ENCODE measurements at regions not wholly inside any gene's neighbourhood (a gene's known extent, or its start where the extent isn't known, plus 50 kb on each side); places are given as distances from the start of the nearest gene placed in this dataset.

DNA sequence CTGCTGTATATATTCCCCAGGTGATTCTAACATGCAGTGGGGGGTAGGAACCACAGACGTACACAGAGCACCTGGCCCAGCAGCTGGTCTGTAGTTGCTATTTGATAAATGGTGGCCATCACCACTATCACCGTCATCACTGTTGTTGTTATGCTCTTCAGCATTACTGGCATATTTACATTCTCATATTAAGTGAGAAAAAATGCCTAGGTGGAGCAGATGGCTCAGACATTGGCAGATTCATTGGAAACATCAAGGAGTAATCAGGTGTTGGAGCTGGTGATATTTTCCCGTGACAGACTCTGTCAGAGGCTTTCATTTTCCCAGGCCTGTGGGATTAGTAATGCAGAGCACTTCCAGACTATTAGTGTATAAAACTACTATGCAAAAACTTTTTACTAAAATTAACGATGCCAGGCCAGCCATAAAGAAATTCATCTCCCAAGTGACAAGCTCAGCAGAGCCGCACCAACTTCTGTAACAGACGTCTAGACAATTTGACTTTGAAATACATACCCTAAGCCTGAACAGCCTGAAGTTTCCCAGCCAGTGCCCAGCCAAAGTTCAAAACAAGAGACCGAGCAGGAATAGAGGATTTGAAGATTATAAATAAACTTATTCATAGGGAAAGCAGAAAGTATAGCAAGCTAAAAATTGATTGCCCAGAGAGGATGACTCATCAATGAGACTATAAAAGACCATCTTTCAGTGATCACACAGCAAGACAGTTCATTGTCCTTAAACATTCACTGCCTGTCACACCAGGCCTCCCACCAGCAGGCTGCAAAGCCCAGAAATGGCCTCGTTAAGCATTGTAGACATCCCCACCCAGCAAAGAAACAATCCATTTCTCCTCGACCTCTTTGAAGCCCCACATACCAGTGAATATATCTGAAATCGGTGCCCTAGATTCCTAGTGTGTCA lies 247.4 kb upstream of the CHAC2 start:
- 85% methylated on average over 10 of the region's 10 CpGs for WGBS
- Histone ChIP-seq H3K9me3 (ENCODE audit: control insufficient read depth in 2 of 2, insufficient read depth in 1 of 2, low read length in 1 of 2) (no peaks in the 10 kb centered on the region), H3K36me3 (ENCODE audit: control insufficient read depth in 2 of 2, insufficient read depth in 2 of 2, low read length in 1 of 2) (no peaks in the 10 kb centered on the region), H3K4me1 (ENCODE audit: control insufficient read depth in 2 of 2, insufficient read depth in 2 of 2, low read length in 2 of 2) (no peaks in the 10 kb centered on the region), H3K4me3 (ENCODE audit: low read length in 2 of 2) (no peak overlapping the region), H3K27me3 (ENCODE audit: control insufficient read depth in 2 of 2, insufficient read depth in 1 of 2, low read length in 1 of 2) (no peaks in the 10 kb centered on the region), H3K27ac (ENCODE audit: low read depth in 1 of 2, low read length in 1 of 2) (no peak overlapping the region)
- DNase-seq (ENCODE audit: low read depth in 6 of 9, low spot score in 9 of 9), result no peak

DNA sequence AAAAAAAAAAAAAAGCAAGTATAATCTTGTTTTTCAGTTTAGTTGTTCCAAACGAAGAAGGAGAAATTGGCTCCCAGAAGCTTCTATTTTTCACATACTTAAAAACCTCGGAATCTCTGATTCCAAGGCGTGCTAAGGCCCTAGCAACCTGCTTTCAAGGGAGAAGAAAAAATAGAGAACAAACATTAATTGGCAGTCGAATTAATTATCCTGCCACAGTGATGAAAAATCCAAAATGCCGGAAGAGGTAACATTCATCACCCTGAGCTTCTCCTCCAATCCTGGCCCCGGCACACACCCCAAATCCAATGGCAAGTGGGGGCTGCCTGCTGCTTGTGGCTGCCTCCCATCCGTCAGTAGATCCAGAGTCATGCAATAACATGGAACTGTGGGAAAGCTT lies 250.2 kb upstream of the CHAC2 start:
- no peaks in the 10 kb centered on the region for H3K36me3 ChIP-seq (ENCODE audit: control insufficient read depth in 2 of 2, insufficient read depth in 2 of 2, low read length in 1 of 2)
- WGBS, result 88% methylated on average over 7 of the region's 7 CpGs
- no peaks in the 10 kb centered on the region for H3K4me1 ChIP-seq (ENCODE audit: control insufficient read depth in 2 of 2, insufficient read depth in 2 of 2, low read length in 2 of 2)
- H3K27me3 ChIP-seq (ENCODE audit: control insufficient read depth in 2 of 2, insufficient read depth in 1 of 2, low read length in 1 of 2), result no peaks in the 10 kb centered on the region
- H3K9me3 ChIP-seq (ENCODE audit: control insufficient read depth in 2 of 2, insufficient read depth in 1 of 2, low read length in 1 of 2), result no peaks in the 10 kb centered on the region
- no peak overlapping the region for H3K27ac ChIP-seq (ENCODE audit: low read depth in 1 of 2, low read length in 1 of 2)
- DNase-seq (ENCODE audit: low read depth in 6 of 9, low spot score in 9 of 9), result no peak
- no peak overlapping the region for H3K4me3 ChIP-seq (ENCODE audit: low read length in 2 of 2)

DNA sequence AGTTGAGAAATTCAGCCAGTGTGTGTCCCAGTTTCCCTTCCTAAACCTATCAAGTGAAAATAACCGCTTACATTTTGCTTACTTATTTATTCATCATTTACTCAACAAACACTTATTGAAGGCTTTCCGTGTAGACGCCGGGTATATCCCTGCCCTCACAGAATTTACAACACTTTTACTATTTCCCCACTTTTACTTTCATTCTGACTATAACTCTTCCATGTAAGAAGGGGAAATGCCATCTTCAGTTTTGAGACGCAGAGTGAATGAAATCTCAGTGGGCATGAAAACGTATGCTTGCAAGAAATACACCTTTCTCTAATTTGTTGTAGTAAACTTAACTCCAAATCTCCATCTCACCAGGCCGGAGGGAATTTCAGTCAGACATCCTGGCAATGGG lies 251.0 kb upstream of the CHAC2 start:
- WGBS, result 94% methylated on average over 7 of the region's 7 CpGs
- Histone ChIP-seq H3K27ac (ENCODE audit: low read depth in 1 of 2, low read length in 1 of 2) (no peak overlapping the region), H3K36me3 (ENCODE audit: control insufficient read depth in 2 of 2, insufficient read depth in 2 of 2, low read length in 1 of 2) (no peaks in the 10 kb centered on the region), H3K27me3 (ENCODE audit: control insufficient read depth in 2 of 2, insufficient read depth in 1 of 2, low read length in 1 of 2) (no peaks in the 10 kb centered on the region), H3K4me3 (ENCODE audit: low read length in 2 of 2) (no peak overlapping the region), H3K4me1 (ENCODE audit: control insufficient read depth in 2 of 2, insufficient read depth in 2 of 2, low read length in 2 of 2) (no peaks in the 10 kb centered on the region), H3K9me3 (ENCODE audit: control insufficient read depth in 2 of 2, insufficient read depth in 1 of 2, low read length in 1 of 2) (no peaks in the 10 kb centered on the region)
- DNase-seq (ENCODE audit: low read depth in 6 of 9, low spot score in 9 of 9), result no peak

DNA sequence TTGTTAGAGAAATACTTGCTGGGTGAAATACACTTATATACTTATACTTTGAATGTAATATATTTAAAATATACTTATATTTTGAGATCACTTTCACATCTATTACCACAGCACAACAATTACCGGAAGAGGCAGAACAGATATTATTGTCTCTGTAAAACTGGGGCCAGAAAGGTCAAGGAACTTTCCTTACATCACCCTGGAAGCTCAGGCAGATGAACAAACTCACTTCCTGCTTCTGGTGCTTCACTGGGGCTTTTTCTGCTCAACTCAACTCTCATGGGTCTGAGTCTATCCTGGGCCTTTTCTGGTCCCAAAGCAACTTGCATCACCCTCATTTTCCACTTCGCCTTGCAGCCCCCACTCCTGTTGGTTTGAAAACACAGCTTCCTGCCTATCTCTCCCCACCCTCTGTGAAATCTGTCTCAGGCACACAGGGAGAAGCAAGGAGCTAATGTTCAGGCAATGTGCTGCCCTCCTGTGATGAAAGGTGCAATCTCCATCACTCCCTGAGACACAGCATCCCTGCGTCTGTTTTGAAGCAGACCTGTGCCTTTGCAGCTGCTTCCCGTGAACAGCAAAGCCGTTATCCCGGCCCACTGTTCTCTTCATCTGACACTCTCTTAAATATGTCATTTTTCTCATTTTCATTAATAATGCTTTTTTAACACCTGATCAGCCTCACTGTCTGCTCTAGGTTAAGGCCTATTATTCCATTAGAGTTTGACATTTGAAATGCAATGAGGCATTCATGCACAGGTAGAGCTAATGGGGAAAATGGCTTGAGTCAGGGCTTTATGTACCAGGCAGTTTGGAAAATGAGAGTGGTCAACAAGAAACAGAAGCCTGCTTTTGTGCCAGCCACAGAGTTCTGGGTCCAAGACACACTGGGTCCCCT lies 251.9 kb upstream of the CHAC2 start:
- no peaks in the 10 kb centered on the region for H3K4me1 ChIP-seq (ENCODE audit: control insufficient read depth in 2 of 2, insufficient read depth in 2 of 2, low read length in 2 of 2)
- no peaks in the 10 kb centered on the region for H3K27me3 ChIP-seq (ENCODE audit: control insufficient read depth in 2 of 2, insufficient read depth in 1 of 2, low read length in 1 of 2)
- H3K27ac ChIP-seq (ENCODE audit: low read depth in 1 of 2, low read length in 1 of 2), result no peak overlapping the region
- no peak for DNase-seq (ENCODE audit: low read depth in 6 of 9, low spot score in 9 of 9)
- no peak overlapping the region for H3K4me3 ChIP-seq (ENCODE audit: low read length in 2 of 2)
- WGBS, result 80% methylated on average over 6 of the region's 6 CpGs
- no peaks in the 10 kb centered on the region for H3K36me3 ChIP-seq (ENCODE audit: control insufficient read depth in 2 of 2, insufficient read depth in 2 of 2, low read length in 1 of 2)
- no peaks in the 10 kb centered on the region for H3K9me3 ChIP-seq (ENCODE audit: control insufficient read depth in 2 of 2, insufficient read depth in 1 of 2, low read length in 1 of 2)

DNA sequence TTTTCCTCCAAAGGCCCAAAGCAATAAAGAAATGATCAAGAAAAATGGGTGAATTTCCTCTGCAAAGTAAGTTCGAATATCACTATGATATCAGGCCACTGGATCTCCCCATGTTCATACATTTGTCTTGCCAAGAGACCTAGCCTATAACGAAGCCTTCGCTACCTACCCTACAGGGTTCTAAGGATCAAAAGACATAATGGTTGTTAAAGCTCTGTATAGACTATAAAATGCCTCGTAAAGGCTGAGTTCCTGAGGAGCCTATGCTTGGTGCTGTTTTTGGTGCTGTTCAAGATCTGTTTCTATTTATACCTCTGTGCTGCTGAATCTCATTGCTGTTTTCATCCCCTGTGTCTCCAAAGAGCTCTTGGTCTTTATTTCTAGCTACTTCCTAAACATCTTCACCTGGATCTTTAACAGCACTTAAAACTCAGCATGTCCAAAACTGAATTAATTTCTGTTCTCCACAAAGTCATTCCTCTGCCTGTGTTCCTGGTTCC lies 254.4 kb upstream of the CHAC2 start:
- no peak for DNase-seq (ENCODE audit: low read depth in 6 of 9, low spot score in 9 of 9)
- no peaks in the 10 kb centered on the region for H3K27me3 ChIP-seq (ENCODE audit: control insufficient read depth in 2 of 2, insufficient read depth in 1 of 2, low read length in 1 of 2)
- H3K4me1 ChIP-seq (ENCODE audit: control insufficient read depth in 2 of 2, insufficient read depth in 2 of 2, low read length in 2 of 2), result no peaks in the 10 kb centered on the region
- 89% methylated on average over 4 of the region's 4 CpGs for WGBS
- H3K36me3 ChIP-seq (ENCODE audit: control insufficient read depth in 2 of 2, insufficient read depth in 2 of 2, low read length in 1 of 2), result no peaks in the 10 kb centered on the region
- no peaks in the 10 kb centered on the region for H3K9me3 ChIP-seq (ENCODE audit: control insufficient read depth in 2 of 2, insufficient read depth in 1 of 2, low read length in 1 of 2)
- H3K4me3 ChIP-seq (ENCODE audit: low read length in 2 of 2), result no peak overlapping the region
- no peak overlapping the region for H3K27ac ChIP-seq (ENCODE audit: low read depth in 1 of 2, low read length in 1 of 2)

DNA sequence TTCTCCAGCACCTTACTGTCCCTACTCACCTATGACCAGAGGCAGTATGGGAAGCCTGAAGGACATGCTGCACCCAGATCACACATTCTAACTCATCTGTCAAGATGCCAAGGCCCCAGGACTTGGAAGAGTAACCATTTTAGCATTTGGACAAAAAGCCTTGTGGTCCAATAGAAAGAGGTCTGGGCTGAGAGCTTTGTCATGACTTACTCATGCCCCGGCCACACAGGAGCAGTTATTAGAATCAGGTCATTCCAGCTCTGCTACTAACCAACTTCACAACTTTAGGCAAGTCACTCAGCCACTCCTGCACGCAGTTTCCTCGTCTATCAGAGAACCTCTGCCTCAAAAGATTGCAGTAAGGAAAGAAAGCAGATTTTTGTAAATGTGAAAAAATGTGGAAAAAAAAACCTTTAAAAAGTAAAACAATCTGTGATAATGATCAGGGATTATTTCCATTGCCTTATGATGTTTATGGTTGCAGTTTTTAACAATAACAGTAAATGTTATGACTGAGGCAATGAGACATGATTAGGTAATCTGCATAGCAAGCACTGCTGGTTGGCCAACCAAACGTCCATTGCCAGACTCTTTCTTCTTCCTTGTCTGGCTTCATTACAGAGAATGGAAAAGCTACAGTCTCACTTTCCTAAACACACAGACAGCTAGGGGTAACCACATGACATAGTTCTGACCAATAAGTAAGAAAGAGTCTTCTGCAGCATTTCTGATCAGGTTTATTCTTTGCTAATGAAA lies 255.4 kb upstream of the CHAC2 start:
- H3K36me3 ChIP-seq (ENCODE audit: control insufficient read depth in 2 of 2, insufficient read depth in 2 of 2, low read length in 1 of 2), result no peaks in the 10 kb centered on the region
- H3K4me1 ChIP-seq (ENCODE audit: control insufficient read depth in 2 of 2, insufficient read depth in 2 of 2, low read length in 2 of 2), result no peaks in the 10 kb centered on the region
- no peaks in the 10 kb centered on the region for H3K27me3 ChIP-seq (ENCODE audit: control insufficient read depth in 2 of 2, insufficient read depth in 1 of 2, low read length in 1 of 2)
- no peaks in the 10 kb centered on the region for H3K9me3 ChIP-seq (ENCODE audit: control insufficient read depth in 2 of 2, insufficient read depth in 1 of 2, low read length in 1 of 2)
- no peak overlapping the region for H3K27ac ChIP-seq (ENCODE audit: low read depth in 1 of 2, low read length in 1 of 2)
- H3K4me3 ChIP-seq (ENCODE audit: low read length in 2 of 2), result no peak overlapping the region
- no peak for DNase-seq (ENCODE audit: low read depth in 6 of 9, low spot score in 9 of 9)
- WGBS, result 82% methylated on average over 4 of the region's 4 CpGs

DNA sequence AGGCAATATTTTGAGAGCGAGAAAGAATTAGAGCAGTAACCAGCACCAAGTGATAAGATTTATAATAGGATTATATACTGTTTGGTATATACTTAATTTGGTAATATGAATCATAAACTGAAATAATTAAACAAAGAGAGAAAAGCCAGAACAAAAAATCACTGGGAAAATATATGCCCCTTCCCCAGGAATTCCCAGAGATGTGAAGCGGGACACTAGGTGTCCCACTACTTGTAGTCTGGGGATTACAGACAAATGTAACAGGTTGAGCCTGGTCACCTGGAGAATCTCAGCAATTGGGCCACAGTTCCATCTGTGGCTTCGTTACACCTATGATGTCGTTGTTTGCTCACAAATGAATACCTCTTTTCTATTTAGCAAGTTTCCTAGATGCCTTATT lies 256.1 kb upstream of the CHAC2 start:
- H3K4me3 ChIP-seq (ENCODE audit: low read length in 2 of 2), result no peak overlapping the region
- H3K36me3 ChIP-seq (ENCODE audit: control insufficient read depth in 2 of 2, insufficient read depth in 2 of 2, low read length in 1 of 2), result no peaks in the 10 kb centered on the region
- 96% methylated on average over 4 of the region's 4 CpGs for WGBS
- H3K27me3 ChIP-seq (ENCODE audit: control insufficient read depth in 2 of 2, insufficient read depth in 1 of 2, low read length in 1 of 2), result no peaks in the 10 kb centered on the region
- H3K27ac ChIP-seq (ENCODE audit: low read depth in 1 of 2, low read length in 1 of 2), result no peak overlapping the region
- no peak for DNase-seq (ENCODE audit: low read depth in 6 of 9, low spot score in 9 of 9)
- no peaks in the 10 kb centered on the region for H3K4me1 ChIP-seq (ENCODE audit: control insufficient read depth in 2 of 2, insufficient read depth in 2 of 2, low read length in 2 of 2)
- H3K9me3 ChIP-seq (ENCODE audit: control insufficient read depth in 2 of 2, insufficient read depth in 1 of 2, low read length in 1 of 2), result no peaks in the 10 kb centered on the region

DNA sequence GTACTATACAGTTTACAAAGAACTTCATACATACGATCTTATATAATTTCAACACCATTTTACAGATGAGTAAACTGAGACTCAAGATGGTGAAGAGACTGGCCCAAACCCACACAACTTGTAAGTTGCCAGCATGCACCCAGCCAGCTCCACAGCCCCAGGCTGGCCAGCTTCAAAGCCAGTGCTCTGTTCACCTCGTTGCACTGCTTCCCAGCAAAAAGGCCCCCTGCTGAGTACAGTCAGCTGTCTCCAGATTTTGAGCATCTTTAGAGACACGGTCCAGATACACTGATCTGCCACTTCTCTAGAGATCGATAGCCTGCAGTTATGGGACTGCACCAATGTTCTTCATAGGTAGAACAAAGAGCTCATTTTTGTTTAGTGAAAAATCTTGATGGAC lies 257.2 kb upstream of the CHAC2 start:
- H3K4me3 ChIP-seq (ENCODE audit: low read length in 2 of 2), result no peak overlapping the region
- no peak overlapping the region for H3K27ac ChIP-seq (ENCODE audit: low read depth in 1 of 2, low read length in 1 of 2)
- no peak for DNase-seq (ENCODE audit: low read depth in 6 of 9, low spot score in 9 of 9)
- no peaks in the 10 kb centered on the region for H3K27me3 ChIP-seq (ENCODE audit: control insufficient read depth in 2 of 2, insufficient read depth in 1 of 2, low read length in 1 of 2)
- no peaks in the 10 kb centered on the region for H3K36me3 ChIP-seq (ENCODE audit: control insufficient read depth in 2 of 2, insufficient read depth in 2 of 2, low read length in 1 of 2)
- H3K9me3 ChIP-seq (ENCODE audit: control insufficient read depth in 2 of 2, insufficient read depth in 1 of 2, low read length in 1 of 2), result no peaks in the 10 kb centered on the region
- no peaks in the 10 kb centered on the region for H3K4me1 ChIP-seq (ENCODE audit: control insufficient read depth in 2 of 2, insufficient read depth in 2 of 2, low read length in 2 of 2)
- 82% methylated on average over 4 of the region's 4 CpGs for WGBS
